HG03025 (cell line): ENCODE measurements at regions not wholly inside any gene's neighbourhood (a gene's known extent, or its start where the extent isn't known, plus 50 kb on each side); places are given as distances from the start of the nearest gene placed in this dataset.

Experiments
- ATAC-seq: cut with Tn5 transposase; IDR thresholded peaks from one replicate; pipeline ENCODE4 v1.9.1; 2021; ENCODE audit warnings: mild to moderate bottlenecking, moderate library complexity; ENCODE audit not compliant: unreplicated experiment, low FRiP score

DNA sequence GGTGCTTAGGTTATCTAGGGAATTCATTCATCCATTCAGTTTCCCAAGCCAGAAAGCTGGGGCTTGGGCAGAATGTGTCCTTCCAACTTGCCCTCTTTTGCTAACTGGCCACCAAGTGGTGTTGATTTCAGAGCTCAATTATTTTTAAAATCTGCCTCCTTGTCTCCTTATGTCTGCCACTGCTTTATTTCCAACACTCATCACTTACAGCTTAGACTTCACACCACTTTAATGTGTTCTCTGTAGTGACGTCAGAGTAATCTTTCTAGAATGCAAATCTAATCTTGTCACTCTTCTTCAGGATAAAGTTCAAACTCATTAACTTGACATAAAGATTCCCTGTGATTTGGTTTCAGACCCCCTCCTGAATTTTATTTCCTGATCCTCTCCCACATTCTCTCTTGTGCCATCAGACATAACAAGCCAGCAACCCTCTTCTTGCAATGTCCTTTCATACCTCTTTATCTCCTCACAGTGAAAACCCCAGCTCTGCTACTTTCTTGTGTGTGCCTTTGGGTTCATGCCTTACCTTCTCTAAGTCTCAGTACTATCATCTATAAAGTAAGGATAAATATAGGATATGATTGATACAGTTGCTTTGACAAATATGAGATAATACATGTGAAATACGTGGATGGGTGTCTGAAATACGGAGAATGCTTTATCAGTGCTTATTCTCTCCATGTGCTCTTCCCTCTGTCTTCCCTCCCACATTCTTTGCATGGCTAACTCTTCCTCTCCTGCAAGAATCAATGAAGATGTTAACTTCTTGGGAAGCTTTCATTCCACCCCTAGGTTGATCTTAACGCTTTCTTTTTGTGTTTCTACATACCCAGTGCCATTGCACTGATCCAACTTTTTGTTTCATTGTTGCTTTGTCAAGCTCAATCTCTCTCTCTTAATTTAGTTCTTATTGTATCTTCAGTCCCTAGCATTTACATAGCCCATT is 522.7 kb upstream of the FZD8 start:
- ATAC-seq, result no peak

DNA sequence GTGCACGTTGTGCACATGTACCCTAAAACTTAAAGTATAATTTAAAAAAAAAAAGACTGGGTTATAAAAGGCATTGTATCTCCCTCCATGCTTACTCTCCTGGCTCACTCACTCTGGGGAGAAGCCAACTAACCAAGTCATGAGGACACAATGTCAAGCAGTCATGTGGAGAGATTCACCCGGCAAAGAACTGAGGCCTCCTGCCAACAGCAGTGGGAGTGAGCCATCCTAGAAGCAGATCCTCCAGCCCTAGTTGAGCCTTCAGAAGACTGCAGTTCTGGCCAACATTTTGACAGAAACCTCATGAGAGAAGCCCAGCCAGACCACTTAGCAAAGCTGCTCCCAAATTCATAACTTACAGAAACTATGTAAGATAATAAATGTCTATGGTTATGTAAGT is 521.7 kb upstream of the FZD8 start:
- no peak for ATAC-seq

DNA sequence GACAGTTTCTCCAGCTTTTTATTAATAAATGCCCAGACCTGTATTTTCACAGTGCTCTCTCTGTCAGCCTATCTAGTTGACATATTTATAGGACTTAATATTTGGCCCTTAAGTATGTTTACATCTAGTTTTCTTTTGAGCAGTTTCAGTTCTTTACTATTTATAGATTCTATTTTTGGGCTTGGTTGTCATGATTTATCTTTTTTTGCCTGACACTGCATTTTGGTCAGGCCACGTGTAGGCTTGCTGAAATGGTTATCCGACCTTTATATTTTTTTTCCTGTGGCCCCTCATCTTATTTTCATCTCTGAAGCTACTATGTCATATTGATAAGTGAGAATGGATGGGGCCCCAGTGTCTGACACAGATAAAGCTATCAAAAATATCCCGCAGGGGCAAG is 515.4 kb upstream of the FZD8 start:
- ATAC-seq, result no peak

DNA sequence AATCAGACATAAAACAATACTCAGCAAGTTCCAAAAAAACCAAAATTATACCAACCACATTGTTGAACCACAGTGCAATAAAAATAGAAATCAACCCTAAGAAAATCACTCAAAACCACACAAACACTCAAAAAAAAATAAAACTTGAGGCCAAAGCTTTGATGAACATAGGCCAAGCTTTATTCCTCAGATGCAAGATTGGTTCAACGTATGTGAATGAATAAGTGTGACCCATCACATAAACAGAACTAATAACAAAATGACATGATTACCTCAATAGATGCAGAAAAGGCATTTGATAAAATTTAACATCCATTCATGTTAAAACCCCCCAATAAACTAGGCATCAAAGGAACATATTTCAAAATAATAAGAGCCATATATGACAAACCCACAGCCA is 506.1 kb upstream of the FZD8 start:
- no peak for ATAC-seq

DNA sequence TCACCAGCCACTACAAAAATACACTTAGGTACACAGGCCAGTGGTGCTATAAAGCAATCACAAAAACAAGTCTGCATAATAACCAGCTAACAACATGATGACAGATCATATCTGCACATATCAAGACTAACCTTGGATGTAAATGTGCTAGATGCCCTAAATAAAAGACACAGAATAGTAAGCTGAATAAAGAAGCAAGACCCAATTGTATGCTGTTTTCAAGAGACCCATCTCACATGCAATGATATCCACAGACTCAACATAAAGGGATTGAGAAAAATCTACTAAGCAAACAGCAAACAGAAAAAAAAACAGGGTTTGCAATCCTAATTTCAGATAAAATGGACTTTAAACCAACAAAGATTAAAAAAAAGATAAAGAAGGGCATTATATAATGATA is 505.4 kb upstream of the FZD8 start:
- ATAC-seq, result no peak

DNA sequence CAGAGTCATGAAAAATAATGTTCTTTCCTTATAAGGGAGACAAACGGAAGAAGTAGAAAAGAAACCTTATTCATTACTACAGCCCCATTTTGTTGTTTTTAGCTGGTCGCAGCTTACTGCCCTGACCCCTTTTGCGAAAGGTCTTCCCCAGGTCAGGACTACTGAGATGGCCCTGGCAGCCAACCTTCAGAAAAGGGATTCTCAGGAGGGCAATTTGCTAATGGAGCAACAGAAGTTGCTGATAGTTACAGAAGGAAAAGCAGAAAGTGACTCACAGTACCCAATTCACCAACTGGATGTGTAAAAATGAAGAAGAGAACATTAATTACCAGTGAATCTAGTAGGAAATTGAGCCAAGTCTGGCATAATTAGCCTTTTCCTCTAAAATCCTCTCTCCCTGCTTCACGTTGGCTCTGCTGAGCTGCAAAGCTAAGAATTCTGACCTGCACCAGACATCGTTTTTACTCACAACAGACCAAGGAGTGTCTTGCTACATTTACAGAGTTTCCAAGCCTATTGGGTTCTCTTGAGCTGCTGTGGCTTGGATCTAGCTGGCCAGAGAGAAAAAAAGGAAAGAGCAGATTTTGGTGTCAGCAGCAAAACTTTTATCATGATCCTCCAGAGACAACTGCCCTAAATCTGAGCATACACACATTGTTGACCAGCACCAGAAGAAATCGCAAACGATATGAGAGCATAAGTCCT is 499.9 kb upstream of the FZD8 start:
- ATAC-seq, result no peak

DNA sequence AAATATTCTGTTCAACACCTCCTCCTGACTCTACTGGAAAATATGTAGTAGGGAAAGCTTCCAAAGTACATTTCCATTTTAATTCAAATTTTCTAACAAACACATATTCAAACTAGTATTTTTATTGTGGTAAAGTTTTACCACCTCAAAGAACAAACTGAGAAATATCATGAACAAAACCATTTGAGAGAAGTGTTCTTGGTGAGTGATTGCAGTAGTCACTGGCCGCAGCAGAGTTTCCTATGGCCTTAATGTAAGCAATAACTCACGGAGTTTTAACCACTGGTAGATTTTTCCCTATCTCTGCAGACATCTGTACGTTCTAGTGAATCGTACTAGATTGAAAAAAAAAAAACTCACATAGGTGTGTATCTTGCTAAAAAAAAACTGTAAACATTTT is 487.0 kb upstream of the FZD8 start:
- no peak for ATAC-seq

DNA sequence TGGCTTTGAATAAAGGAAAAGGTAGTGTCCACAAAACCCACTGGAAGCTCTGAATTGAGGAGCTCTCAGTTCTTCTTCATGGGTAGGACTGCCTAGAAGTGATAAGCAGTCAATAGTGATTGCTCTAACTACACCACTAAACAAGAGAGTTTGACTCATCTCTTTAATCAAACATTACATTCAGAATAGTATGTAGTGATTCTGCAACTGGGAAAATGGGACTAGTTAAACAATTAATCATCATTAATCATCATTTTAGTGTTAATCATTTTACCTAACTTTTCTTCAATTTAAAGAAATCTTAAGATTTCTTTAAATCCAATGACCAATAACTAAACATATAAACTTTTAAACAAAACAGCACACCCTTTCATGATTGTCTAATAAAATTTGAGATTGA is 484.0 kb upstream of the FZD8 start:
- ATAC-seq, result no peak

DNA sequence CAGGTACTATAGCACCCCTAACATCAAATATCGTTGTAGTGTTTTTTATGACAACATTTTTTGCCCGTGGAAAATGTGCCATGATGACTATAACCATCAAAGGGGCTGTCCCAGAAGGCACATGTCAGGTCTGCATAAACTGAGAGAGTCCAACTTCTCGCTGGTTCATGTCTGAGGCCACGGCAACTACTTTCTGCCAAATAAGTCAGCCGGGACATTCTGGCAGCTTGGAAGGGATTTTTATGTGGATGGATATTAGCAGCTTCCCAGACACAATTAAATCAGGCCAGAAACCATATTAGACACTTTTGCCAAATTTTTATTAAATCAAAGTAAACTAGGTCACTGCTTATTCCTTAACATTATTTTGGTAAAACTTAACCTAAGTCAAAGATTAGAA is 477.4 kb upstream of the FZD8 start:
- ATAC-seq, result no peak

DNA sequence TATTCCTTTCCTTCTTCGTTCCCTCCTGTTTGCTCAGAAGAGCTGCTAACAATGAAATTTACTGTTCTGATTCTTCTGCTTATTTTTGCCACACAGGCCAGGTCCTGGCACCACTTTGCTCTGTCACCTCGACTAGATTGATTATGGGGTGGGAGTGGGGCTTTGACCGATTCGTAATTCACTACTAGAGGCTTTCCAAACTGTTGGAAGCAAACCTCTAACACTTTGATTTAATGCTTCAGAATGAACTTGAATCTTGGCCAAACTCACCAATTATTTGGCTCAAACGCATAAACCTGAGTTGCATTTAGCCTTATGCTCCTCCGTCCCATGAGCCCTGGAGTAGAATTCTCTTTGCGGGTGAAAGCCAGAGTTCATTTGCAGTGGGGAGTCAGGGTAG is 476.2 kb upstream of the FZD8 start:
- ATAC-seq, result no peak

DNA sequence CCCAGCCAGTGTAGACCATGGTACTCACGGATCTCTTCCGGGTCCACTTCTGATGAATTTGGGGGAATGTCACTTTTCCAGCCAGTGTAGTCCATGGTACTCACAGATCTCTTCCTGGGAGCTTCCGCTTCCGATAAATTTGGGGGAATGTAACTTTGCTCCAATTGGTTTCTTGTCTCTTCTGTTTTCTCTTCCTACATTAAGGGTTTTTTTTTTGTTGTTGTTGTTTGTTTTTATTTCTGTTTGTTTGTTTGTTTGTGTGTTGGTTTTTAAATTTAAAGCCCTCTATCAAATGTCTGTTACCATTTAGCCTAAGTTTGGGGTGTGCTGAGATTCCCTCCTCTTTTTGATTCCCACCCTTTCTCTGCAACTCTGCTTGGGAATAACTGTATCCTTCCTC is 475.8 kb upstream of the FZD8 start:
- no peak for ATAC-seq

DNA sequence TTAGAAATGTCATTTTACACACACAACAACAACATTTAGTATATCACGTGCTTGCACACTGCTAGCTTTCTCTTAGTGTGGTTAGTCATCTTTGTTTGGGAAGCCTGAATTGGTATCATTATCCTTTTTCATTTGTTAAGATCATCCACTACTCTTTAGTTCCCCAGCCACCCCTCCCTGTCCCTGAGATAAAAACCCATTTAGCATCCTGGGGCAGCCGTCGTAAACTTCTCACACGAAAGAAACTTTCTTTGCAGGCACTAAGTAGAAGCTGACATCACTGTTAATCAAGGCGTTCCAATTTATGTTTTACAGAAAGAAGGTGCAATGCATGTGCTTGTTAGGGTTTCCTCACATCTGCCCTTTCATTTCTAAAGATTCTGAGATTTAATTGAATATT is 475.1 kb upstream of the FZD8 start:
- no peak for ATAC-seq

DNA sequence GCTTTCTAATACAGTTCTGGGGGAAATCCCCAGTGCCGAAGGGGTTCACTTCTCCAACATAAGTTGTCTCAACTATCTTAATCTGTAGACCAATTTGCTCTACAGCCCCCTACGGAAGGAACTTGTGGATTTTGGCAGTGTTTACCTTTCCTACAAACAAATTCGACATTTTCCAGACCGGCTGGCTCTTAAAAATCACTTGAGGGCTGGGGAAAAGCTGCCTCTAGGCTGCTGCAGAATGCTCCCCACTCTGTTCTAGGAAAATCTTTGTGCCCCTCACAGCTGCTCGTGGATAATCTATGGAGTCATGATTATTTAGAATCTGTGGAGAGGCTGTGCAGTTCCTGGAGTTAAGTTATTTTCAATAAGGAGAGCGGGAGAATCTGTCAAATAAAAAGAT is 474.6 kb upstream of the FZD8 start:
- ATAC-seq, result no peak

DNA sequence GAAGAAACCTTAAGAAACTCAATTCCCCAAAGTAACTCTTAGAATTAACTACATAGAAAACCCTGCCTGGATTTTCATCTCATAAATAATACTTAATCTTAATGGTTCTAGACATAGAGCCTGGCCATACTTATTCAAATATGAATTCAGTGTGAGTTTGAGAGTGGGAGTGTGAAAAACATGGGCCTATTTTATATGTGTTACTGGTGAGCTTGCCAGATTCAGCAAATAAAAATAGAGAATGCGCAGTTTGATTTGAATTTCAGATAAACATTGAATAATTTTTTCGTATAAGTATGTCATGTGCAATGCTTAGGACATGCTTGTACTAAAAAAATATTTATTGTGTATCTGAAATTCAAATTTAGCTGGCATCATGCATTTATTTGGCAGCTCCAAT is 473.9 kb upstream of the FZD8 start:
- no peak for ATAC-seq

DNA sequence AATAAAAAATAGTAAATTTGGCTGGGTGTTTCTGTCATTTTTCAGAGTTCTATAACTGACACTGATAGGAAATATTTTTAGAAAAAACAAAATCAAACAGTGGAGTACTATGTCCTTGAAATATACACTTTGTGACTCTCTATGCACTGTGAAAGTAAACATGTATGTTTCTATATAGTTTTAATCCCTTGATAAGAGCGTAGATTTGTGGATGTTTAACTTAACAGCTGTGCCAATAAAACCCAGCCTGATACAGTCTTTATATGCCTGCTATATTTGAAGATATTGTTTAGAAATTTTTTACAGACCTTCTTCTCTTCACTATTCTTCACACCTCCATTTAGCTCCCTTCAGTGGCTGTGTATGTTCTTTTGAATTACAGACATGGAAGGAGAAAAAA is 473.3 kb upstream of the FZD8 start:
- no peak for ATAC-seq

DNA sequence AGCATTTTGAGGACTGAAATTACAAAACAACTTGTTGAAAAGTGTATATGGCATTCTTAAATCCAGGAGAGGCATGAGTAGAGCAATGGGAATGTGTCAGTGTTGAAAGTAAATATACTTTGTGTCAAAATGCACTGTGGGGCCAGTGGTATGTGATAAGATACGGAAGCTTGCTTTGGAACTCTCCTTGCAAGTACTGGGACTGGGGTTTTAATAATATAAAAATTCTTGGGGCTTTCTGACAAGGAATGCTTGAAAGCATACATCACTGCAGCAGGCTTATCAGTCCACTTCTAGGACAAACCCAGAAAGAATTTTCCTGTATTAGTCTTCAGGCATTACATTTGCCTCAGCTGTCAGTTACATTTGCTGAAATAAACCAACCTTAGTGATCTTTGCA is 472.8 kb upstream of the FZD8 start:
- no peak for ATAC-seq

DNA sequence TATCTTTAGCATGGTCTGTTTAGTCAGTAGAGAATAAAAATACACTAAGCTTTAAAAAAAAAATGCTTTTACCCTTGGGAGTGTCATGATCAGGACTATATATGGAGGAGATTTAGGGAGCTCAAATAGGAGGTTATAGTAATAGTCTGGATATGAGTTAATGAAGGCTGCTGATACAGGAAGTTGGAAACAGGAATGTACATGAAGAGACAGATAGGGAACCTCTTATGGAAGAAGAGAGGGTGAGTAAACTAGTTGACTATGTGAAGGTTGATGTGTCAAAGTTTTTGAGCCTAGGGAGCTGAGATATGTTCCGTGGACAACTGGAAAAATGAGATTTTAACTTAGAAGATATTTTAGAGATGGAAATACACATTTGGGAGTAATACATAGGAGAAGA is 472.0 kb upstream of the FZD8 start:
- ATAC-seq, result no peak

DNA sequence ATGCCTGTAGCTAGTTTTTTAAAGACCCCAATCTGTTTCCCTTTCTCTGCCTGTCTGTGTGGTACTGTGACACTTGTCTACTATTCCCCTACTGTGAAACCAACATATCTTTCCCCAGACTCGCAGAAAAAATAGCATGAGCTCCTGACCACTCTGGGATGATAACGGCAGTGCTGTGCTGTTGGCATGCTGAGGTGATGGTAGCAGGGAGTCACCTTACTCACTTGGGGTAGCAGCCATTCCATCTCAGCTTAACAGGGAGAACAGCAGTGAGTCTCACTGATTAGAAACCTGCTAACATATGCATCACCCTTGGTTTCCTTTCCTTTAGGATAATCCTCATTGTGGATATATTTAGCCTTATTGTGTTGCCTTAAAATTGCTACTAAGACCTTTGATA is 469.6 kb upstream of the FZD8 start:
- ATAC-seq, result no peak

DNA sequence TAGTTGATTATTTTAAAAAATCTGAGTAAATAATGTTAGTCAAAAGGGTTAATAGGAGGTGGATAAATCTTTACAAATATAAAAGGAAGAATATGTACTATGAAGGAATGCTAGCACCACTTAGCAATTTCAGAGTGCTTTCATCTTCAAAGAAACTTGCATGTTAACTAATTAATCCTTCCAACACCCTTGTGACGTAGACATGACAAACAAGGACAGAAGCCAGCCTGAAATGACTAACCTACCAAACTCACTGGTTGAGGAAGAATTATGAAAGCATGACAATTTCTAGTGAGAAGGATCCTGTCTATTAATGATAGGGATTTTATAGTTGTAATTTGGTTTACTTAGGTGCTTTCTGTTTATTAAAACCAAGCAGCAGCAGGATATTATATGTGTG is 468.0 kb upstream of the FZD8 start:
- ATAC-seq, result no peak

DNA sequence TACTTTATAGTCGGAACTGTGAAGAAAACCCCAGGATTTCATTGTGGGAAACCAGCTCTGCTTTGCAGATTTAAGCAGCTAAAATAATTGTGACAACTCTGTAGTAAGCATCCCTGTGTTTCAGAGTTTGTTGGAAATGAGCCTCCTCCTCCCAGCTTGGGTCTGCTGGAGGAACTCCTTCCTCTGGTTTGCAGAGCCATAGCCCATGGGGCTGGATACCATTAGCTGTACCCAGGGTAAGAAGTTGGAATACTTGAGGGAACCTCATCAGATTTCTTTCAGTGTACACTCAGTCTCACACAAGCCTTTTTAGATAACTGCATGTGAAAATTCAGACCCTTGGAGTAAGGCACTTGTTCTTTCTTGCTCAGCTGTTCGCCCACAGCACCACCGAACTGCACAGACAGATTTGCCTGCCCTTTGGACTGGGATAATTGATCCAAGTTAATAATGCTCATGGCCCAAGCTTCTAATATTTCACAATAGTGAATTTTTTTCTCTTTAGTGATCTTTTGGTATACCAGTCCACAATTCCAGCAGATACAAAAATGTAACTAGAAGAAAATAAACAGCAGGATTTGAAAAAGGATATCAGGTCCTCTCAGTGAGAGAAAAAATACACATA is 467.4 kb upstream of the FZD8 start:
- no peak for ATAC-seq

DNA sequence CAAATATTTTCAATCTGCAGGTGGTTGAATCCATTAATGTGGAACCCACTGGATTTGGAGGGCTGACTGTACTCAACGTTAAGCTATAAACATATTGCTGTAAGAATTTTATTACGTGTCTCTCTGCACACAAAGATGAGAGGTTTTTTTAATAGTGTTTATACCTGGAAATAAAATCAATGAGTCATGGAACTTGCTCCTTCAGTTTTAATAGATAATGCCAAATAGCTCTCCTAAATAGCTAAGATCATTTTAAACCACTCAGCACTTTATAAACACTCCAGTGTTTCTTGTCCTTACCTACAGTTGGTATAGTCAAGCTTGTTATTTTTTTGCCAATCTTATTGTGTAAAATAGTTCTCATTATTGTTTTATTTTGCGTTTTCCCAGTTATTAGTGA is 455.6 kb upstream of the FZD8 start:
- ATAC-seq, result no peak

DNA sequence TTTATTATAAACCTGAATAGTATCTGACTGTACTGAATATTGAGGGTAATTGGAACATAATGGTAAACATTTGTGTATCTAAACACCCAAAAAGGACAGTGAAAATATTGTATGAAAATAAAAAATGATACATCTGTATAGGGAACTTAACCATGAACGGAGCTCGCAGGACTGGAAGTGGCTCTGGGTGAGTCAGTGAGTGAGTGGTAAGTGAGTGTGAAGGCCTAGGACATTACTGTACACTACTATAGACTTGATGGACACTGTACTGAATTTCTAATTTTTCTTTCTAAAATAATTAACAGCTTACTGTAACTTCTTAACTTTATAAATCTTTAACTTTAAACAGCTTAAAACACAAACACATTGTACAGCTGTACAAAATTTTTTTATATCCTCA is 454.5 kb upstream of the FZD8 start:
- no peak for ATAC-seq
